Testis (tissue), 2 donors: ENCODE measurements at regions not wholly inside any gene's neighbourhood (a gene's known extent, or its start where the extent isn't known, plus 50 kb on each side); places are given as distances from the start of the nearest gene placed in this dataset.

Experiments
- DNase-seq: peaks from one replicate; pipeline ENCODE4 v3.0.0-alpha.2; 2019
- H3K27ac ChIP-seq, 2 donors: fragments of 200-600 bp; sonication (generic); one replicate each; pipeline ENCODE4 v1.5.1; 2019
- H3K27me3 ChIP-seq: fragments of 200-600 bp; sonication (generic); one replicate; pipeline ENCODE4 v1.5.1; 2019
- H3K36me3 ChIP-seq: fragments of 200-600 bp; sonication (generic); one replicate; pipeline ENCODE4 v1.5.1; 2017; ENCODE audit warnings: low read depth; ENCODE audit errors: missing control alignments
- H3K4me1 ChIP-seq: fragments of 200-600 bp; sonication (generic); one replicate; pipeline ENCODE4 v1.5.1; 2019
- H3K4me3 ChIP-seq, 2 donors: fragments of 200-600 bp; sonication (generic); one replicate each; pipeline ENCODE4 v1.5.1; 2017 to 2019
- H3K9me3 ChIP-seq: fragments of 200-600 bp; sonication (generic); one replicate; pipeline ENCODE4 v1.5.1; 2017
- POLR2A ChIP-seq: fragments of 450-650 bp; IDR thresholded peaks from one replicate; pipeline ENCODE4 v1.6.1; 2017; ENCODE audit warnings: antibody characterized with exemption, mild to moderate bottlenecking, moderate library complexity
- WGBS, 2 donors: methylation state at CpG; one replicate each; pipeline ENCODE4 v1.1.5; 2018; 5-methylcytosine and 5-hydroxymethylcytosine counted together
- intact Hi-C: fragments of 100-400 bp; cut with DNase I; formaldehyde crosslinking; loops from one replicate; pipeline ENCODE4 v1.15.1; 2023; ENCODE audit warnings: low total_unique reads
- TF ChIP-seq, protein P1 (sequence below), 3 experiments: fragments of 450-650 bp in 2 of 3; fragments of 200-600 bp in 1 of 3; sonication (generic) in 1 of 3; IDR thresholded peaks; one replicate each; pipeline ENCODE4 v1.5.1; 2016 to 2019; ENCODE audit warnings: antibody characterized with exemption in 3 of 3, mild to moderate bottlenecking in 2 of 3, moderate library complexity in 1 of 3

DNA sequence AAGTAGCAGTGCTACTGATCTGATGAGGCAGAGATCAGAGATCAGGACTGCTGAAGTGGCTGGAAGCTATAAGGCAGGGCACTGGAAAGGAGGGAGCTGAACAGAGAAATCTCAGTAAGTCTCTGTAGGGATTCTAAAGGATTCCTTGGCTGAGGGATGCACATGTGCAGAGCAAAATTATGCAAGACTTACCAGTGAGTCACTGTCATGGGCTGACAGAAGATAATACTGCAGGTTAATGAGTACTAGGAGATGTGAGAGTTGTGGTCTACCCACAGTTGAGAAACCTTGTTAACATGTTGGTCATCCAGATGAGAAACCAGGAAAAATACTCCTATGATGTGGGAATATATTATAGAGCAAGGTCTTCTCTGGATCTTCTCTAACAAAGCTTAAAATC is 378.1 kb downstream of the HAPSTR1 start:
- H3K4me3 ChIP-seq, result no peak overlapping the region
- H3K27ac ChIP-seq, result no peak overlapping the region
- intact Hi-C loops, result no loop called here
- H3K36me3 ChIP-seq, result no peaks in the 10 kb centered on the region
- H3K27me3 ChIP-seq, result no peaks in the 10 kb centered on the region
- no peak for TF ChIP-seq POLR2A
- TF ChIP-seq, protein P1, sequence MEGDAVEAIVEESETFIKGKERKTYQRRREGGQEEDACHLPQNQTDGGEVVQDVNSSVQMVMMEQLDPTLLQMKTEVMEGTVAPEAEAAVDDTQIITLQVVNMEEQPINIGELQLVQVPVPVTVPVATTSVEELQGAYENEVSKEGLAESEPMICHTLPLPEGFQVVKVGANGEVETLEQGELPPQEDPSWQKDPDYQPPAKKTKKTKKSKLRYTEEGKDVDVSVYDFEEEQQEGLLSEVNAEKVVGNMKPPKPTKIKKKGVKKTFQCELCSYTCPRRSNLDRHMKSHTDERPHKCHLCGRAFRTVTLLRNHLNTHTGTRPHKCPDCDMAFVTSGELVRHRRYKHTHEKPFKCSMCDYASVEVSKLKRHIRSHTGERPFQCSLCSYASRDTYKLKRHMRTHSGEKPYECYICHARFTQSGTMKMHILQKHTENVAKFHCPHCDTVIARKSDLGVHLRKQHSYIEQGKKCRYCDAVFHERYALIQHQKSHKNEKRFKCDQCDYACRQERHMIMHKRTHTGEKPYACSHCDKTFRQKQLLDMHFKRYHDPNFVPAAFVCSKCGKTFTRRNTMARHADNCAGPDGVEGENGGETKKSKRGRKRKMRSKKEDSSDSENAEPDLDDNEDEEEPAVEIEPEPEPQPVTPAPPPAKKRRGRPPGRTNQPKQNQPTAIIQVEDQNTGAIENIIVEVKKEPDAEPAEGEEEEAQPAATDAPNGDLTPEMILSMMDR (IDR thresholded peaks at IDR 0.05), result no peak
- no peaks in the 10 kb centered on the region for H3K9me3 ChIP-seq
- DNase-seq, result no peak
- no peaks in the 10 kb centered on the region for H3K4me1 ChIP-seq

DNA sequence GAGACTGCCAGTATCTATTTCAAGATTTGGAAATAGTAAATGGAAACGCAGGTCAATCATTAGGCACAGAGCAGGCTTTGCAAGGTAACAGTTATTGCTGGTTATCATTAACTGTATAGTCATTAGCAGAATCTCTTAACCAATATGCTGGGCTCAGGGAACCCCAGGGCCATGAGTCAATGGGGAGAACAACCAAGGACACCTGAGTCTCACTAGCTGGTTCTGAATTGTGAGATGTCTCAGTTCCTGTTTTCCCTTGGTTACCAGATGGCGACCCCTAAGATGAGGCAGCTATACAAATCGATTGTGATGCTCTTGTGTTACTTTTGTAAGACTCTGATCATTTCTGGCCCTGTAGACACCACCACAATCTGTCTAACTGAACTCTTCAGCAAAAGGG is 385.3 kb downstream of the HAPSTR1 start:
- no peak overlapping the region for H3K4me3 ChIP-seq
- H3K36me3 ChIP-seq, result no peaks in the 10 kb centered on the region
- no peaks in the 10 kb centered on the region for H3K9me3 ChIP-seq
- no peak overlapping the region for H3K27ac ChIP-seq
- no peak for TF ChIP-seq POLR2A
- TF ChIP-seq, protein P1 (IDR thresholded peaks at IDR 0.05), result no peak
- H3K4me1 ChIP-seq, result no peaks in the 10 kb centered on the region
- WGBS, 2 donors, result 89 to 92% methylated on average over 3 of the region's 3 CpGs
- no peak for DNase-seq
- H3K27me3 ChIP-seq, result no peaks in the 10 kb centered on the region
- intact Hi-C loops, result no loop called here

- H3K27ac ChIP-seq, result no peak overlapping the region
- H3K4me1 ChIP-seq, result no peaks in the 10 kb centered on the region
- H3K4me3 ChIP-seq, result no peak overlapping the region
- TF ChIP-seq POLR2A, result no peak
- TF ChIP-seq, protein P1 (IDR thresholded peaks at IDR 0.05), result no peak
- intact Hi-C loops, result no loop called here
- H3K9me3 ChIP-seq, result no peaks in the 10 kb centered on the region
- H3K27me3 ChIP-seq, result no peaks in the 10 kb centered on the region
- no peaks in the 10 kb centered on the region for H3K36me3 ChIP-seq
- DNase-seq, result no peak
- WGBS, 2 donors, result 54 to 64% methylated on average over 2 of the region's 2 CpGs
Observed at GRCh38 chr16:9479008-9479407, 387.6 kb downstream of the HAPSTR1 start.

DNA sequence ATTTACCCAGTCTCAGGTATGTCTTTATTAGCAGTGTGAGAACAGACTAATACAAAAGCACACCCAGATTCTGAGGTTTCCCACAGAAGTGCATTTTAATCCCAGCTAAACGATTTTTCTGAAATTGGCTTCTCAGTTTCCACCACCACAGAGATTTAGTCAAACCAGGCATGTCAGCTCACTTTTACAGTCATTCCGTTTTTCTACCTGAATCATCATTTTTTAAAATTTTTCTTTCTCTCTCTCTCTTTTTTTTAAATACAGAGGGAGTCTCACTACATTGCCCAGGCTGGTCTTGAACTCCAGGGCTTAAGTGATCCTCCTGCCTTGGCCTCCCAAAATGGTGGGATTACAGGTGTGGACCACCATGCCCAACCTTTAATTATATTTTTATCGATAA is 389.1 kb downstream of the HAPSTR1 start:
- no peak overlapping the region for H3K4me3 ChIP-seq
- H3K36me3 ChIP-seq, result no peaks in the 10 kb centered on the region
- TF ChIP-seq, protein P1 (IDR thresholded peaks at IDR 0.05), result no peak
- no peak for TF ChIP-seq POLR2A
- no peaks in the 10 kb centered on the region for H3K27me3 ChIP-seq
- no peaks in the 10 kb centered on the region for H3K4me1 ChIP-seq
- H3K27ac ChIP-seq, result no peak overlapping the region
- intact Hi-C loops, result no loop called here
- 89 to 95% methylated on average over 3 of the region's 3 CpGs for WGBS, 2 donors
- no peak for DNase-seq
- H3K9me3 ChIP-seq, result no peaks in the 10 kb centered on the region
